ENCODE measurements at regions not wholly inside any gene's neighbourhood (a gene's known extent, or its start where the extent isn't known, plus 50 kb on each side); places are given as distances from the start of the nearest gene placed in this dataset.

DNA sequence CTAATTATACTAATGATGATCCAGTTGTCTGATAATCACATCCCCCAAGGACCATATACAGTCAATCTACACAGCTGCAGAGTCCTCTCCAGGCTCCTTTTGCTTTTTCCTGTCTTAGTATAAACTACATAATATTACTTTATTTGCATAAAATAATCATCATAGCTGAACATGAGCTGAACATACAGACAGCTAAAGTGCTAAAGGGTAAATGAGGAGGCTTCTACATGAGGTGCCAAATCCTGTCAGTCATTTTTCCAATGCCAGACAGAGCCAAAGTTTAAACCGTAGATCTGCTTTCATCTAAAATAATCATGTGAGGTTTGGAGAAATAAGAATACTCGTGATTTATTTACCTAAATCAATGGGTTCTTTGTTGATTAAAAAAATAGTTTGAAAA lies 1530.1 kb upstream of the PABPC4L start:
- intact Hi-C loops (cut with DNase I), result no loop called here

DNA sequence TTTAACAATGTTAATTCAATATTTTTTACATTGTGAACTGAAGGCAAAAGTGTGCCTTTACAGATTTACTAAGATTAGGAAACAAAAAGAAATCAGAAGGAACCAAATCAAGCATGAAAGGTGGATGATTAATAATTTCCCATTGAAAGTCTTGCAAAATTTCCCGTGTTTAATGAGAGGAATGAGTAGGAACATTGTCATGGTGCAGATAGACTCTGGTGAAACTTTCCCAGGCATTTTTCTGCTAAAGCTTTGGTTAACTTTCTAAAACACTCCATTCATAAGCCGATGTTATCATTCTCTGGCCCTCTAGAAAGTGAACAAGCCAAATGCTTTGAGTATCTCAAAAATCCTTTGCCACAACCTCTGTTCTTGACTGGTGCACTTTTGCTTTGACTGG lies 1522.8 kb upstream of the PABPC4L start:
- Histone ChIP-seq H3K9me3 (no peaks in the 10 kb centered on the region), H3K36me3 (no peaks in the 10 kb centered on the region), H3K27me3 (no peaks in the 10 kb centered on the region), H3K4me3 (replicated peaks in 1 of 3) (no peak overlapping the region), H3K27ac (no peak overlapping the region), H3K4me1 (no peaks in the 10 kb centered on the region)
- no peak for DNase-seq
- 81 to 84% methylated on average over 2 of the region's 2 CpGs for WGBS, 2 donors
- intact Hi-C loops (cut with DNase I), result no loop called here
- TF ChIP-seq POLR2A (IDR thresholded peaks at IDR 0.05), result no peak
- TF ChIP-seq, protein P1, sequence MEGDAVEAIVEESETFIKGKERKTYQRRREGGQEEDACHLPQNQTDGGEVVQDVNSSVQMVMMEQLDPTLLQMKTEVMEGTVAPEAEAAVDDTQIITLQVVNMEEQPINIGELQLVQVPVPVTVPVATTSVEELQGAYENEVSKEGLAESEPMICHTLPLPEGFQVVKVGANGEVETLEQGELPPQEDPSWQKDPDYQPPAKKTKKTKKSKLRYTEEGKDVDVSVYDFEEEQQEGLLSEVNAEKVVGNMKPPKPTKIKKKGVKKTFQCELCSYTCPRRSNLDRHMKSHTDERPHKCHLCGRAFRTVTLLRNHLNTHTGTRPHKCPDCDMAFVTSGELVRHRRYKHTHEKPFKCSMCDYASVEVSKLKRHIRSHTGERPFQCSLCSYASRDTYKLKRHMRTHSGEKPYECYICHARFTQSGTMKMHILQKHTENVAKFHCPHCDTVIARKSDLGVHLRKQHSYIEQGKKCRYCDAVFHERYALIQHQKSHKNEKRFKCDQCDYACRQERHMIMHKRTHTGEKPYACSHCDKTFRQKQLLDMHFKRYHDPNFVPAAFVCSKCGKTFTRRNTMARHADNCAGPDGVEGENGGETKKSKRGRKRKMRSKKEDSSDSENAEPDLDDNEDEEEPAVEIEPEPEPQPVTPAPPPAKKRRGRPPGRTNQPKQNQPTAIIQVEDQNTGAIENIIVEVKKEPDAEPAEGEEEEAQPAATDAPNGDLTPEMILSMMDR (IDR thresholded peaks at IDR 0.05), result no peak

More for the DNA sequence above, 1530.1 kb upstream of the PABPC4L start:
- Histone ChIP-seq H3K9me3 (no peaks in the 10 kb centered on the region), H3K4me1 (no peaks in the 10 kb centered on the region), H3K27me3 (no peaks in the 10 kb centered on the region), H3K36me3 (no peaks in the 10 kb centered on the region), H3K27ac (no peak overlapping the region), H3K4me3 (replicated peaks in 1 of 3) (no peak overlapping the region)
- TF ChIP-seq POLR2A (IDR thresholded peaks at IDR 0.05), result no peak
- TF ChIP-seq, protein P1 (IDR thresholded peaks at IDR 0.05), result no peak
- WGBS, 2 donors, result 79 to 81% methylated on average over 2 of the region's 2 CpGs
- DNase-seq, result no peak

DNA sequence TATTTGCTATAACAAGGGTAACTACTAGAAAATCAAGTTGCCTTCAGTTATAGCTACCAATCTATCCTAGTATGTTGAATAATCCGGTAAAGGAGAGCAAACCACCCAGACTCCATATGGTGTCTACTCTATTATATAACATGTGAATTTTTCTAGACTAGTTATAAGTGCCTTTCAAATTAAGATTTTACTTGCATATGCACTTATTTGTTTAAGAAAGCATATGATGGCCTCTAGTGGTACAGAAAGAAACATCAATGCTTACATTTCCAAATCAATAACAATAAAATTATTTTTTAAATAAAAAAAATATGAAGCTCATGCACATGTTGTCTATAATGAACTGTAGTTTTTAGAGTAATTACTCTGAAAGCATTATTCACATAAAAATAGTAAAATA lies 1516.4 kb upstream of the PABPC4L start:
- Histone ChIP-seq H3K36me3 (no peaks in the 10 kb centered on the region), H3K4me1 (no peaks in the 10 kb centered on the region), H3K9me3 (no peaks in the 10 kb centered on the region), H3K4me3 (replicated peaks in 1 of 3) (no peak overlapping the region), H3K27me3 (no peaks in the 10 kb centered on the region), H3K27ac (no peak overlapping the region)
- TF ChIP-seq, protein P1 (IDR thresholded peaks at IDR 0.05), result no peak
- intact Hi-C loops (cut with DNase I), result no loop called here
- no peak for DNase-seq
- WGBS, 2 donors, result 85 to 93% methylated on average over 1 of the region's 1 CpG

DNA sequence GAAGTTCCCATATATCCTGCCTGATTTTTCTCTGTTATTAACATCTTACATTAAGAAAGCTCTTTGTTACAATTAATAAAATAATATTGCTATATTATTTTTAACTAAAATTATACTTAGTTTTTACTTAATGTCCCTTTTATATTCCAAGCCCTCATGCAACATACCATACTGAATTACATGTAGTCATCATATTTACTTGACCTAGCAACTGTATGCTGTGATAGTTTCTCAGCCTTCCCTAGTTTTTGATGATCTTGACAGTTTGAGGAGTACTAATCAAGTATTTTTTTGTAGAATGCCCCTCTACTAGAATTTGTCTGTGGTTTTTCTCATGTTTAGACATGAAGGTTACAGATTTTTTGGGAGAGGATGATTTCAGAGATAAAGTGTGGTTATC lies 1503.8 kb upstream of the PABPC4L start:
- Histone ChIP-seq H3K27ac (no peak overlapping the region), H3K4me3 (replicated peaks in 1 of 3) (no peak overlapping the region), H3K4me1 (no peaks in the 10 kb centered on the region), H3K9me3 (no peaks in the 10 kb centered on the region), H3K27me3 (no peaks in the 10 kb centered on the region), H3K36me3 (no peaks in the 10 kb centered on the region)
- intact Hi-C loops (cut with DNase I), result no loop called here
- TF ChIP-seq, protein P1 (IDR thresholded peaks at IDR 0.05), result no peak
- TF ChIP-seq POLR2A (IDR thresholded peaks at IDR 0.05), result no peak
- no peak for DNase-seq

DNA sequence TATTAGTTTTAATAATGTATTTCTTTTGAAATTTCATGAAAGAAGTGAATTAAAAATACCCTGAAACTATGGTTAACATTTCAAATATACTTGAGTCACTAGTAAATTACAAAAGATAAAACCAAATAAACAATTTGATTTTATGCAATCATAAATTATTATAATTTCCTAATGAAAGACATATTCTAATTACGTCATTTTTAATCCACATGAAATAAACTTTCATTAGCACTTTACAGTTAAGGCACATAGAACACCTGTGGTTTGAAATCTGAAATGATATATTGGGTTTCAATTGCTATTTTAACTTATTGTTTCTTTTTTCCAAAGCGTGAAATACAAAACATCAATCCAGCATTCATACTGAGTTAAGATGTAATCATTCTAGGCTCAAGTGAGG lies 1492.5 kb upstream of the PABPC4L start:
- Histone ChIP-seq H3K36me3 (no peaks in the 10 kb centered on the region), H3K9me3 (no peaks in the 10 kb centered on the region), H3K27me3 (no peaks in the 10 kb centered on the region), H3K27ac (no peak overlapping the region), H3K4me3 (replicated peaks in 1 of 3) (no peak overlapping the region), H3K4me1 (no peaks in the 10 kb centered on the region)
- WGBS, 2 donors, result 87 to 91% methylated on average over 2 of the region's 2 CpGs
- TF ChIP-seq, protein P1 (IDR thresholded peaks at IDR 0.05), result no peak
- no peak for TF ChIP-seq POLR2A (IDR thresholded peaks at IDR 0.05)
- no peak for DNase-seq
- intact Hi-C loops (cut with DNase I), result no loop called here
